ENCODE measurements at regions not wholly inside any gene's neighbourhood (a gene's known extent, or its start where the extent isn't known, plus 50 kb on each side); places are given as distances from the start of the nearest gene placed in this dataset.
"Not testable (repeated sequence)": the region's sequence is repeated elsewhere in the genome, so short reads cannot be mapped to it uniquely, and the experiment has no call there.

- H3K4me1 ChIP-seq (ENCODE audit: insufficient read depth, low read length); H3K9me3 ChIP-seq (ENCODE audit: low read length); H3K9ac ChIP-seq (ENCODE audit: low read length); H3K27ac ChIP-seq (ENCODE audit: low read depth, low read length); H3K27me3 ChIP-seq (ENCODE audit: control insufficient read depth in 1 of 2, insufficient read depth in 2 of 2, low read length in 2 of 2); H3K36me3 ChIP-seq (ENCODE audit: insufficient read depth, low read length); H3K4me3 ChIP-seq (ENCODE audit: low read depth in 1 of 2, low read length in 2 of 2): not testable (repeated sequence)
Observed at GRCh38 chr7:55722874-55723620, 139.5 kb downstream of the SEPTIN14 start.

GRCh38 chr7:55721004-55721403 is 141.5 kb downstream of the SEPTIN14 start:
- not testable (repeated sequence) for H3K27me3 ChIP-seq (ENCODE audit: control insufficient read depth in 1 of 2, insufficient read depth in 2 of 2, low read length in 2 of 2); H3K9ac ChIP-seq (ENCODE audit: low read length); H3K9me3 ChIP-seq (ENCODE audit: low read length); H3K36me3 ChIP-seq (ENCODE audit: insufficient read depth, low read length); H3K4me3 ChIP-seq (ENCODE audit: low read depth in 1 of 2, low read length in 2 of 2); H3K27ac ChIP-seq (ENCODE audit: low read depth, low read length); H3K4me1 ChIP-seq (ENCODE audit: insufficient read depth, low read length)

DNA sequence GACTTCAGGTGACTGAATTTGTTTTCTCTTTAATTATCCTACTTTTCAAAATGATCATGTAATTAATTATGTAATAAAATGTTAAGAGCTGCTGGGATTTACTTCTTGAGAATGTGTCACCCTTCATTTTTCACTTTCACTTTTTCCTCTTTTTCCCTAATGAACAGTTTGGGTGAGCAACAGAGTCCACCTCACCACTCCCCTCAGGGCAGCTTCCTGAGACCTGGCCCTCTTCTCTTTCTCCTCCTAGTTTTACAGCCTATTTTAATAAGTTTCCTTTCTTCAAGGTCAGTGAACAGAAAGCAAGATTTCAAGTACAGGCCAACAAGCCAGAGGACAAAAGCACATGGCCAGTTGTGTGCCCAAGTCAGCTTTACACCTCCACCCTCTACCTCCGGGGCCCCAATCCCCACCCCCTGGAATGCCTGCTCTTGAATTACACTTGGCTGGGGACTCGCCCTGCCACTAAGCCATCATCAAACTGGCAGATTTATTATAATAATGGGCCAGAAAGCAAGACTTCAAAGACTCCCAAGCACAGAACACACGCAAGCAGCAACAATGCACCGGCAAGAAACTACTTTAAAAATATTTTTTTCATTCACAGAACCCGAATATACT is 143.1 kb upstream of the VOPP1 start:
- not testable (repeated sequence) for H3K9ac ChIP-seq (ENCODE audit: low read length); H3K27ac ChIP-seq (ENCODE audit: low read depth, low read length); H3K4me1 ChIP-seq (ENCODE audit: insufficient read depth, low read length); H3K27me3 ChIP-seq (ENCODE audit: control insufficient read depth in 1 of 2, insufficient read depth in 2 of 2, low read length in 2 of 2); H3K9me3 ChIP-seq (ENCODE audit: low read length); H3K4me3 ChIP-seq (ENCODE audit: low read depth in 1 of 2, low read length in 2 of 2); H3K36me3 ChIP-seq (ENCODE audit: insufficient read depth, low read length)

DNA sequence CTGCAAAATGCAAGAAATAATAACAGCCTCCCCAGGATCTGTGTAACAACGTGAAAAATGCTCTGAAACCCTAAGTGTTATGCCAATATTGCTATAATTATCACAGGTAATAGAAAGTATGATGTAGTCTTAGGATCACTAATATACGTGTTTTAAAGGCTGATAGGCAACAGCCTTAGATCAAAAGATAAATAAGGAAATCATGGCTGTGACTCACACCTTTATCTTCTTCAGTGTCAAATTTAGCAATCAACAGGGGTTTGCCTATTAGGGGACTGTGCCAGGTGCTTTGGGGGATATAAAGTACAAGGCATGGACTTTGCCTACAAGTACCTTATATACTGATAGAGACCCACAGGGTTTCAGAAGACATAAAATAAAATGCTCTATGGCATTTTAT is 142.1 kb upstream of the VOPP1 start:
- not testable (repeated sequence) for H3K9ac ChIP-seq (ENCODE audit: low read length); H3K36me3 ChIP-seq (ENCODE audit: insufficient read depth, low read length); H3K9me3 ChIP-seq (ENCODE audit: low read length); H3K27me3 ChIP-seq (ENCODE audit: control insufficient read depth in 1 of 2, insufficient read depth in 2 of 2, low read length in 2 of 2); H3K27ac ChIP-seq (ENCODE audit: low read depth, low read length); H3K4me3 ChIP-seq (ENCODE audit: low read depth in 1 of 2, low read length in 2 of 2); H3K4me1 ChIP-seq (ENCODE audit: insufficient read depth, low read length)

DNA sequence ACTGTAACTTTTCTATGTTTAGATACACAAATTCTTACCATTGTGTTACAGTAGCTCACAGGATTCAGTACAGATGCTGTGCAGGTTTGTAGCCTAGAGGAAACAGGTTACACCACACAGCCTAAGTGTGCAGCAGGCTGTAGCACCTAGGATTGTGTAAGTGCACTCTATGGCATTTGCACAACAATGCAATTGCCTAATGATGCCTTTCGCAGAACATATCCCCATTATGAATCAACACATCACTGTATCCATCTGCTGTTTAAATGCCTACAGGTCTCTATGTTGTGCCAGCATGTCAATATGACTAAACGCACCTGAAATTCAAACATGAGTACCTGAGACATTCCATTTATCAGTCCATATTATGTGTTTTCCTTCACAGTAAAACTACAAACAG is 138.0 kb upstream of the VOPP1 start:
- H3K27ac ChIP-seq (ENCODE audit: low read depth, low read length); H3K9me3 ChIP-seq (ENCODE audit: low read length); H3K27me3 ChIP-seq (ENCODE audit: control insufficient read depth in 1 of 2, insufficient read depth in 2 of 2, low read length in 2 of 2); H3K9ac ChIP-seq (ENCODE audit: low read length); H3K4me3 ChIP-seq (ENCODE audit: low read depth in 1 of 2, low read length in 2 of 2); H3K36me3 ChIP-seq (ENCODE audit: insufficient read depth, low read length); H3K4me1 ChIP-seq (ENCODE audit: insufficient read depth, low read length): not testable (repeated sequence)

GRCh38 chr7:55708028-55708427 is 135.7 kb upstream of the VOPP1 start:
- not testable (repeated sequence) for H3K27ac ChIP-seq (ENCODE audit: low read depth, low read length); H3K4me1 ChIP-seq (ENCODE audit: insufficient read depth, low read length); H3K9me3 ChIP-seq (ENCODE audit: low read length); H3K27me3 ChIP-seq (ENCODE audit: control insufficient read depth in 1 of 2, insufficient read depth in 2 of 2, low read length in 2 of 2); H3K4me3 ChIP-seq (ENCODE audit: low read depth in 1 of 2, low read length in 2 of 2); H3K9ac ChIP-seq (ENCODE audit: low read length); H3K36me3 ChIP-seq (ENCODE audit: insufficient read depth, low read length)

GRCh38 chr7:55707410-55707809 is 135.1 kb upstream of the VOPP1 start:
- H3K27me3 ChIP-seq (ENCODE audit: control insufficient read depth in 1 of 2, insufficient read depth in 2 of 2, low read length in 2 of 2); H3K9ac ChIP-seq (ENCODE audit: low read length); H3K27ac ChIP-seq (ENCODE audit: low read depth, low read length); H3K36me3 ChIP-seq (ENCODE audit: insufficient read depth, low read length); H3K4me3 ChIP-seq (ENCODE audit: low read depth in 1 of 2, low read length in 2 of 2); H3K4me1 ChIP-seq (ENCODE audit: insufficient read depth, low read length); H3K9me3 ChIP-seq (ENCODE audit: low read length): not testable (repeated sequence)

- H3K9me3 ChIP-seq (ENCODE audit: low read length); H3K4me1 ChIP-seq (ENCODE audit: insufficient read depth, low read length); H3K4me3 ChIP-seq (ENCODE audit: low read depth in 1 of 2, low read length in 2 of 2); H3K36me3 ChIP-seq (ENCODE audit: insufficient read depth, low read length); H3K27me3 ChIP-seq (ENCODE audit: control insufficient read depth in 1 of 2, insufficient read depth in 2 of 2, low read length in 2 of 2); H3K9ac ChIP-seq (ENCODE audit: low read length); H3K27ac ChIP-seq (ENCODE audit: low read depth, low read length): not testable (repeated sequence)
Observed at GRCh38 chr7:55706451-55707195, 134.3 kb upstream of the VOPP1 start.

GRCh38 chr7:55705728-55706450 is 133.6 kb upstream of the VOPP1 start:
- not testable (repeated sequence) for H3K9me3 ChIP-seq (ENCODE audit: low read length); H3K4me1 ChIP-seq (ENCODE audit: insufficient read depth, low read length); H3K27ac ChIP-seq (ENCODE audit: low read depth, low read length); H3K9ac ChIP-seq (ENCODE audit: low read length); H3K27me3 ChIP-seq (ENCODE audit: control insufficient read depth in 1 of 2, insufficient read depth in 2 of 2, low read length in 2 of 2); H3K4me3 ChIP-seq (ENCODE audit: low read depth in 1 of 2, low read length in 2 of 2); H3K36me3 ChIP-seq (ENCODE audit: insufficient read depth, low read length)

DNA sequence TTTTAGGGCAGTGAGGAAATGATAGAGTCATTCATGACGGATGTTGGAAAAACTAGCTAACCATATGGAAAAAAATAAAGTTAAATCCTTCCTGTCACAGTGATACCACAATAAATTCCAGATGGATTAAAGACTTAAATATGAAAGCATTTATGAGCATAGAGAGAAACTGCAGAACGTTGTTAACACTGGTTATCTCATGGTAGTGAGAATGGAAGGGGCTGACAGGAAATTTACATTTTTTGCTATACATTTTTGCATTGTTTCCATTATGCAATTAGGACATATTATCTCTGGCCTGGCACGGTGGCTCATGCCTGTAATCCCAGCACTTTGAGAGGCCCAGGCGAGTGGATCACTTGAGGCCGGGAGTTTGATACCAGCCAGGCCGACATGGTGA is 130.5 kb upstream of the VOPP1 start:
- not testable (repeated sequence) for H3K9ac ChIP-seq (ENCODE audit: low read length); H3K4me3 ChIP-seq (ENCODE audit: low read depth in 1 of 2, low read length in 2 of 2); H3K36me3 ChIP-seq (ENCODE audit: insufficient read depth, low read length); H3K27ac ChIP-seq (ENCODE audit: low read depth, low read length); H3K9me3 ChIP-seq (ENCODE audit: low read length); H3K27me3 ChIP-seq (ENCODE audit: control insufficient read depth in 1 of 2, insufficient read depth in 2 of 2, low read length in 2 of 2); H3K4me1 ChIP-seq (ENCODE audit: insufficient read depth, low read length)

- not testable (repeated sequence) for H3K27ac ChIP-seq (ENCODE audit: low read depth, low read length); H3K4me3 ChIP-seq (ENCODE audit: low read depth in 1 of 2, low read length in 2 of 2); H3K9ac ChIP-seq (ENCODE audit: low read length); H3K4me1 ChIP-seq (ENCODE audit: insufficient read depth, low read length); H3K36me3 ChIP-seq (ENCODE audit: insufficient read depth, low read length); H3K9me3 ChIP-seq (ENCODE audit: low read length); H3K27me3 ChIP-seq (ENCODE audit: control insufficient read depth in 1 of 2, insufficient read depth in 2 of 2, low read length in 2 of 2)
Observed at GRCh38 chr7:55699450-55699842, 127.1 kb upstream of the VOPP1 start.

Measured in muscle layer of colon (tissue), 2 donors.